ENCODE measurements at regions not wholly inside any gene's neighbourhood (a gene's known extent, or its start where the extent isn't known, plus 50 kb on each side); places are given as distances from the start of the nearest gene placed in this dataset.

- no peak for TF ChIP-seq POLR2A (IDR thresholded peaks at IDR 0.05)
- Histone ChIP-seq H3K27me3 (no peaks in the 10 kb centered on the region), H3K36me3 (no peaks in the 10 kb centered on the region), H3K27ac (no peak overlapping the region), H3K4me3 (no peak overlapping the region), H3K4me1 (peaks cover 0 to 3% (median 1%) of the 10 kb centered on the region in 4 donors), H3K9me3 (no peaks in the 10 kb centered on the region)
- intact Hi-C loops (cut with DNase I): loop anchor here in 1 of 2 donors (10.0 kb wide), 1 partner anchor 59 kb away; no protein-coding TSS in a partner anchor
- no peak for DNase-seq
- peak in 1 of 4 donors; percentile 11 for ATAC-seq
- 60% methylated on average over 1 of the region's 12 CpGs for WGBS (ENCODE audit: insufficient coverage, low coverage, low lambda C conversion rate, missing lambda C conversion rate)
Observed at GRCh38 chr9:130763331-130764171, 70.0 kb downstream of the EXOSC2 start.

GRCh38 chr9:130765137-130766020 is 69.7 kb upstream of the ABL1 start:
- ATAC-seq: peak in 1 of 4 donors; percentile 24
- TF ChIP-seq POLR2A (IDR thresholded peaks at IDR 0.05) (no peak), CTCF (IDR thresholded peaks at IDR 0.05) (no peak)
- Histone ChIP-seq H3K36me3 (no peaks in the 10 kb centered on the region), H3K4me3 (no peak overlapping the region), H3K9me3 (no peaks in the 10 kb centered on the region), H3K27me3 (no peaks in the 10 kb centered on the region), H3K4me1 (peaks cover 0 to 12% (median 1%) of the 10 kb centered on the region in 4 donors), H3K27ac (no peak overlapping the region)
- no peak for DNase-seq
- intact Hi-C loops (cut with DNase I): loop anchor here in 1 of 2 donors (10.0 kb wide), 1 partner anchor 61 kb away; no protein-coding TSS in a partner anchor
- 62% methylated on average over 7 of the region's 8 CpGs for WGBS (ENCODE audit: insufficient coverage, low coverage, low lambda C conversion rate, missing lambda C conversion rate)

- no peaks in the 10 kb centered on the region for H3K36me3 ChIP-seq
- WGBS (ENCODE audit: insufficient coverage, low coverage, low lambda C conversion rate, missing lambda C conversion rate): 65% methylated on average over 7 of the region's 19 CpGs
- TF ChIP-seq CTCF (IDR thresholded peaks at IDR 0.05): no peak
- TF ChIP-seq POLR2A (IDR thresholded peaks at IDR 0.05): no peak
- H3K9me3 ChIP-seq: no peaks in the 10 kb centered on the region
- peaks cover 0 to 12% (median 1%) of the 10 kb centered on the region in 4 donors for H3K4me1 ChIP-seq
- H3K4me3 ChIP-seq: no peak overlapping the region
- no peaks in the 10 kb centered on the region for H3K27me3 ChIP-seq
- no peak for DNase-seq
- H3K27ac ChIP-seq: no peak overlapping the region
- intact Hi-C loops (cut with DNase I): loop anchor here in 1 of 2 donors (10.0 kb wide), 1 partner anchor 61 kb away; no protein-coding TSS in a partner anchor
- ATAC-seq: no peak
Observed at GRCh38 chr9:130766021-130766926, 68.8 kb upstream of the ABL1 start.

GRCh38 chr9:130766927-130767307 is 68.1 kb upstream of the ABL1 start:
- peaks cover 0 to 12% (median 1%) of the 10 kb centered on the region in 4 donors for H3K4me1 ChIP-seq
- no peaks in the 10 kb centered on the region for H3K9me3 ChIP-seq
- H3K27me3 ChIP-seq: no peaks in the 10 kb centered on the region
- WGBS (ENCODE audit: insufficient coverage, low coverage, low lambda C conversion rate, missing lambda C conversion rate): 46% methylated on average over 4 of the region's 4 CpGs
- no peak for TF ChIP-seq CTCF (IDR thresholded peaks at IDR 0.05)
- no peak for TF ChIP-seq POLR2A (IDR thresholded peaks at IDR 0.05)
- intact Hi-C loops (cut with DNase I): loop anchor here in 1 of 2 donors (10.0 kb wide), 1 partner anchor 62 kb away; no protein-coding TSS in a partner anchor
- DNase-seq (no peak), ATAC-seq (peak in 2 of 4 donors; percentile 14 to 51)
- H3K27ac ChIP-seq: no peak overlapping the region
- no peaks in the 10 kb centered on the region for H3K36me3 ChIP-seq
- H3K4me3 ChIP-seq: no peak overlapping the region

All from right lobe of liver (tissue), 6 donors.